HEK293 (cell line): ENCODE measurements at regions not wholly inside any gene's neighbourhood (a gene's known extent, or its start where the extent isn't known, plus 50 kb on each side); places are given as distances from the start of the nearest gene placed in this dataset.

Experiments
- ZNF629 ChIP-seq: fragments of 450-650 bp; formaldehyde crosslinking; IDR thresholded peaks from 2 replicates; pipeline ENCODE4 v1.5.1; 2017; ENCODE audit warnings: missing biosample characterization, missing genetic modification characterization
- TF ChIP-seq, protein P1 (sequence below): fragments of 450-650 bp; formaldehyde crosslinking; IDR thresholded peaks from 2 replicates; pipeline ENCODE4 v1.5.1; 2016; ENCODE audit warnings: missing biosample characterization, missing genetic modification characterization

- TF ChIP-seq, protein P1, sequence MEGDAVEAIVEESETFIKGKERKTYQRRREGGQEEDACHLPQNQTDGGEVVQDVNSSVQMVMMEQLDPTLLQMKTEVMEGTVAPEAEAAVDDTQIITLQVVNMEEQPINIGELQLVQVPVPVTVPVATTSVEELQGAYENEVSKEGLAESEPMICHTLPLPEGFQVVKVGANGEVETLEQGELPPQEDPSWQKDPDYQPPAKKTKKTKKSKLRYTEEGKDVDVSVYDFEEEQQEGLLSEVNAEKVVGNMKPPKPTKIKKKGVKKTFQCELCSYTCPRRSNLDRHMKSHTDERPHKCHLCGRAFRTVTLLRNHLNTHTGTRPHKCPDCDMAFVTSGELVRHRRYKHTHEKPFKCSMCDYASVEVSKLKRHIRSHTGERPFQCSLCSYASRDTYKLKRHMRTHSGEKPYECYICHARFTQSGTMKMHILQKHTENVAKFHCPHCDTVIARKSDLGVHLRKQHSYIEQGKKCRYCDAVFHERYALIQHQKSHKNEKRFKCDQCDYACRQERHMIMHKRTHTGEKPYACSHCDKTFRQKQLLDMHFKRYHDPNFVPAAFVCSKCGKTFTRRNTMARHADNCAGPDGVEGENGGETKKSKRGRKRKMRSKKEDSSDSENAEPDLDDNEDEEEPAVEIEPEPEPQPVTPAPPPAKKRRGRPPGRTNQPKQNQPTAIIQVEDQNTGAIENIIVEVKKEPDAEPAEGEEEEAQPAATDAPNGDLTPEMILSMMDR (tag by site-specific recombination), result no peak
- no peak for TF ChIP-seq ZNF629 (tag by site-specific recombination)
These were observed 510.0 kb downstream of the KCTD16 start for GRCh38 chr5:144680711-144681110.
